HG03342 (cell line): ENCODE measurements at regions not wholly inside any gene's neighbourhood (a gene's known extent, or its start where the extent isn't known, plus 50 kb on each side); places are given as distances from the start of the nearest gene placed in this dataset.

Experiments
- ATAC-seq: cut with Tn5 transposase; IDR thresholded peaks from one replicate; pipeline ENCODE4 v1.9.1; 2021; ENCODE audit warnings: mild to moderate bottlenecking, moderate library complexity; ENCODE audit not compliant: unreplicated experiment

DNA sequence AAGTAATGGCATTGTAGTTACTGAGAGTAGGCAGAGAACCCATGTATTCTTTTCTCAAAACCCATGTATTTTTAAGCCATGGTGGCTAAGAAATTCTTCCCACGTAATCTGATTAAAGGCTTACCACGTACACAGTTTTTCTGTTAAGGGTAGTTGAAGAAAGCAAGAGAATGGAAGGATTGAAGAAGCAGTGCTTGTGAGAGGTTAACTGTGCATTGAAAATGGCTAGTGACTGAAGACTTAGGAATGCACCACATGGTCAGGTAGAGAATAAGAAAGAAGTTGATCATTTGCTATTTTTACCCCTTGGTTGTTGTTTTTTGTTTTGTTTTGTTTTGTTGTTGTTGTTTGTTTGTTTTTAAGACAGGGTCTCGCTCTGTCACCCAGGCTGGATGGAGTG lies 178.9 kb upstream of the SNX7 start:
- no peak for ATAC-seq

DNA sequence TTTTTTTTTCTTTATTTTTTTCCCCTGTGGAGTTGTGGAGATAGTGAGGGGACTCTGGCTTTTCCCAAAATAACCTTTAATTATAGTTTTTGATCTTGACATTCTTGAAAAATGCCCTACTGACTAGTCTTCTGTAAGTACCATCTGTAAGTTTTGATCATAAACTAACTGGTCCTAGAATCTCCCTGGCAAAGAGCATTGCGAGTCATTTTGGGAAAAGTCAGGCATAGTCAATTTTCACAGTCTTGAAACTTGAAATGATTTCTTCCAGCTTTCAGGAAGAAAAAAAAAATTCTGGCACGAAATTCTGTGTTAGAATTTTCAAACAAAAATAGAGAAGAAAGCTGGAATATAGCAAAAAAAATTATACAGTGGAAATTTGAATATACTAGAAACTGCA lies 181.2 kb upstream of the SNX7 start:
- ATAC-seq = no peak

DNA sequence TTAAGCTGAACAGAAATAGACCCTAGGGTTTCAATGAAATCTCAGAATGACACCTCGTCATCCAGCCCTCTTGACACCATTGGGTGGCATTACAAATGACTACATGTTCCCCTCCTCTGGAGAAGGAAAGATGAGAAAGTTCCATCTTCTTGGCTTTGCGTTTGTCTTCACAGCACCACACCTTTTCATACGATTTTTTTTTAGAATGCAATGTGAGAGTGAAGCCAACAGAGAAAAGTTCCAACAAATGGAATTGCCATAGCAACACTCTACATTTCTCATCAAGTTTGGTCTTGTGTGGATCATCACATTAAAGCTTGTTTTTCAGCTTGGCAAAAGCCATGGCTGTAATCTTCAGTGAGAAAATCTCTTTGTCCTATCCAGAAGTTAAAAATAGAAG lies 183.4 kb upstream of the SNX7 start:
- ATAC-seq = no peak

DNA sequence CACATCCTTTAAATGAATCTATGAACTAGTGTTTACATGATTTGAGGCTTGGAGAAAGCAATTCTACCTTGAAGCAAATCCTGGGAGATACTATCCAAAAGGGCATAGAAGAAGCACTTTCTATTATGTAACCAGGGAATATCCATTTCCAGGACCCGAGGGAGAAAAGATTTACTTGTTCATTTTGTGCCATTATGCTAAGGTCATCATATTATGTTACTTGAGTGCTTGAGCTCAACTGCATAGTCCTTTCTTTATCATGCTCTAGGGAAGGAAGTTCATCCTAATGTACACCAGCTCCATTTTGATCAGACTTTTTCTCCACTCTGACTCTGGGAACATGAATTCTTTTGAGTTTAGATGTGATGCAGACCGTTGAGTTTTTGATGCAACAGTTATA lies 188.6 kb upstream of the SNX7 start:
- ATAC-seq = no peak

DNA sequence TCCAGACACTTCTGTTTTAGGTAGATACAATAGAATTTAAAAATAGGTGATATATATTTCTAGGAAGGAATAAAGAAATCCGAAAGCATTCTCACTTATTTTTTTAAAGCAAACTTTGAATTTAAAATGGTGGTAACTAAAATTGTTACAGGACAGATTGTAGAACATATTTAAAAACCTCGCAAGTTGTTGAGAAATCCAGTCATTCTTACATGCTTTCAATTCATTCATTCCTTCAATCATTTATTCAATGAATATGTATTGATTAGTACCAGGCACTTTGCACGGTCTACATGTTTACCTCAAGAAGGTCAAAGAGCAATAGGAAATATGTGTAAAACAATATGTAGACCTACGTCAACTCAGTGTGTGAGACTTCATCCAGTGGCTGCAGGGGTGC lies 189.9 kb upstream of the SNX7 start:
- ATAC-seq = no peak

DNA sequence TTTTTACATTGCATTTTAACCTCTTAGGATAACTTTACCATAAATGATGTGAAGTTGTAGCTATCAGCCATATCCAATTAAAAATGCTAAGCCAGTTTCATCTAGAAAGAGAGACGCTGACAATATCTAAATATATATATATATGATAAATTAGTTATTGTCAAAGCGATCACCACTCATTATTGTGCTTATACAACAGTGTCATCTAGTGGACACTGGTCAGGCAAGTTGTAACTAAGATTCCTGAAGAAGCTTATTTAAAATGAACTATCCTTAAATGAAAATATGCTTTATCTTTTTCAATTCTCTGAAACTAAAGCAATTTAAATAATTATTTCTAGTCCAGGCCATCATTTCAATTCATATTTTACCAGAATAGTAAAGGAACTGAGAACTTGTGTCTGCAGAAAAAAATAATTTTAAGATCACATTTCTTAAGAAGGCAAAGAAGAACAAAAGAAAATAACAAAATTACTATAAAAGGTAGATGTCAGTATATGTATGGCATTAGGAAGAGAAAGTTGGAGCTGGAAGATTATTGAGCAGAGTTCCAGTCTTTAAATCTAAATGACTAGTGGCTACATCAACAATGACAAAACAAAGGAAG lies 193.3 kb upstream of the SNX7 start:
- ATAC-seq = no peak

DNA sequence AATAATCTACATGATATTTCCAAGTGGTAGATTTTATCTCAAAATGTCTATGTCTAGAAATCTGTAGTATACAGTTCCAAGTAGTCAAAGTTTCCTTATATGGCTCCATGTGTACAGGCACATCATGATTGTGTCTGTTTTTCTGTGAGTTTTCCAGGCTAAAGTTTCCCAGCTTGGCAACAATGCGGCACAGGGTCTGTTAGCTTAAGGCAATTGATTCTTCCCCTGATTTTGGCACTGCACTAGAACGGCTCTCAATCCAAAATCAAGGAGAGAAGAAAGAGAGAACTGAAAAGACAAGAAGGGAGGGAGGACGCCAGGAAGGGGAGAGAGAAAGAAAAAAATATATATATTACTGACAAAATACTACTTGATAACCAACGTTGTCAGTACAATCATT lies 193.9 kb upstream of the SNX7 start:
- ATAC-seq = no peak

DNA sequence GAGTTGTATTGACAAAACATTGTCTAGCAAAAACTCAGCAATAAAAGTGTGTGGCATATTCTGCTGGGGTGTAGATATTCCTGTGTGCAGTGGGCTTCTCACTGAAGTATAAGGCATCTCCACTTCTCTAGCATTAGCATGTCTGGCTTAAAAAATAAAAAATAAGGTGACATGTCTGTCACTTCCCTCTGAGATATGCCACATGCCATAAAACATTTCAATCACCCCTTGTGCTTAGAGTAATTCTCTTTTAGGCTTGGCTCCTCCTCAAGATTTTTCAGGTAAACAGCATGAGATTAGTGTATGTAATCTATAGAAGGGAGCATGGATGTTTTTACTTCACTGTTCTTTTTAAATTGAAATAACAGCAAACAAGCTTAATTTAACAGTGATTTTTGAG lies 194.4 kb upstream of the SNX7 start:
- no peak for ATAC-seq

DNA sequence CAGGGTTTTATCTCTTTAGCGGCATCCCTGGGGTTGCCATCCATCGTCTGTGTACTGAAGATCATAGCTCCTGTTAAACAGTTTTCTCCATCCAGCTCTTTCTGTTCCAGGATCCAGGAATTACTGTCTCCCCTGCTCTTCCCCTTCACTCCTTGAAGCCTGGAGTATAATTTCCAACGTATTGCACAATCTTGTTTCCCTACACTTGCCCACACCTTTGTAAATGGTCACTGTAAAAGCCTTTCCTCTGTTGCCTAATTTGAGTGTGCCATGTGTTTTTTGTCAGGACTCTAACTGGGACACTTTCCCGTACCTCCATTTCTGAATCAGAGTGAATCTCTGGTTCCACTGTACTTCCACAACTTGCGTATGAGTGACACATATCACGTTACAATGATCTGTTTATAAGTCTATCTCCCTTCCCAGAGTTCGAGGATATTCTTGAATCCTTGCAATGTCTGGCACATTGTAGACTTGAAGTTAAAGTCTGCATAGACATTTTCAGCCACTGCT lies 199.6 kb upstream of the SNX7 start:
- ATAC-seq = no peak

DNA sequence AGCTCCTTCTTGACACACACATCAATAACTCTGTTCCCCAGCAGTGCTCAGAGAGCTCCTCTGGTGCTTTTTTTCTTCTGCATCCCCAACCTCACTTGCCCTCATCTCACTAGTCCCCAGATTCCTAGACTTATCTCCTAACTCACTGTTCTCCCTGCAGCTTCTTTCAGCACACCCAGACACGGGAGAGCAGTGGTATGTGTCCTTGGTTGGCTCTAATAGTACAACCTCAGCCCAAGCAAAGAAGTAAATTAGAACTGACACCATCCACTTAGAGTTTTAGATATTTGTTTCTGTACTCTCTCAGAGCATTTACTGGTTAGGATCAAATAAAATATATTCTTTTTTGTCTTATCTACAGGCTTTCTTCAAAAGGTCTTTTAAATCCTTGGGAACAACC lies 201.4 kb upstream of the SNX7 start:
- ATAC-seq = no peak

DNA sequence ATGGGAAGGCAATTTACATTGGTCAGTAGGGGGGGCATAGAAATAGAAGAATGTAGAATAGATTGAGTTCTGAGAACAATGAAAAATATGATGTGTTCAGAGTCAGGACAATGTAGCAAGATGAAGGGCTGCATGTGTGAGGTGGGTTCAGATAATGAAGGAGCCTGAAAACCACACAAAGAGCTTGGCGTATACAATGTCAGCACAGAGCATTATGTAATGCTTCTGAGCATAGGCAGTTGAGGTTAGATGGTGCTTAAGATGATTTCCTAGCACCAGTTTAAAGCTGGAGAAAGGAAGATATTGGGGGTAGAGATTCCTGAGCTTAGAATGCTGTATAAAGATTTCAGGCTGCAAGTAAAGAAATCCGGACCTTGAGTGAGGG lies 202.0 kb upstream of the SNX7 start:
- no peak for ATAC-seq

DNA sequence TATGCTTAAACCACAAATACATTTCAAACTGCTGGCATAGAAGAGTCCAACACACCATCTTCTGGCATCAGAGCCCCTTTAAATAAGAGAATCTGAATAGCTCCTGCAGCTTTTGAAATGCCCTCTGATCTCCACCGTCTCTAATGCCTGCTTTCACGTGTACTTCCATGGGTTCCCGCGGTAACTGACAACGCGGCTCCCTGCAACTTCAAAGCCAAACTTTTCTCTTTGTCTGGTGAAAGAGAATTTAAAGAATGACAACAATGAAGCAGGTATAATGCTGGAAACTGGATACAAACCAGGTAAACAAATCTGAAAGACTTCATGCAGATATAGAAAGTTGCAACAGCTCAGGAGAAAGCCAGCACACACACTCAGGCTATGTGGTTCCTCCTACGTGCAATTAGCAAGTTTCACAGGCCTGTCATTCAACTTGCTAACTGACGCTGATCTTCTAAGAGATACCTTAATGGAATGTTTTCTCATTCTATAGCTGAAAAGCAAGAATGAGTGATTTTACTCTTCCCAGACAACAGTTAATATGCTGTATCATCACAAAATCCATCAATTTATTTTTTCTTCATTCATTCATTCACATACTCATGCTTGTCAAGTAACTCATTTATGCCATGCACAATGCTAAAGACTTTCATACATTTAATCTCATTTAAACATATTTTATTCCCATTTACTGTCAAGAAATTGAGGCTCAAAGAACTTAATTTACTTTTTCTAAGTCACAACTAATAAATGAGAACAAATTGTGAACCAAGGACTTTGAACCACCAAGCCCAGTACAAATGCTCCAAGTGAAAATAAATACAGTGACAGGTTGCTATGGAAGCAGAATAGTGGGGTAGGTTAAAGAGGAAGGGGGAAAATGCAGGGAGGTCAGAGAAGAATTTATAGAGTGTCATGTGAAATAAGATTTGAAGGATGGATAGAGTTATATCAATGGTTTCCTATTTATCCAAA lies 202.7 kb upstream of the SNX7 start:
- no peak for ATAC-seq

DNA sequence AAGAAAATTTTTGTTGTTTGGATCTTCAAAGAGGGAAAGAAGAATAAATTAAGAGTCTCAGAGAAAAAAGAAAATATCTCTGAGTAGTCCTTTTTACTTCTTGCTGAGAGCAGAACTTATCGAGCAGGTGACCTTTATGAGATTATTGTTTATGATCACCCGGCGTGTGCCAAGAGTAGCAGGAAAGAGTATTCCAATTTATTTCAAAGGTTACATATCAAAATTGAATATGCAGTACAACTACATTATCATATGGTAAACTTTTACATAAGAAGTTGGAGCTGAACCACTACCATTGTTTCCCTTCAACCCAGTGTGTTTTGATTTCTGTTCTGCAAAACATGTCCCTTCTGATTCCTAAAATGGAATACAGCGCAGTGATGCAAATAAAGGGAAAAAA lies 204.3 kb upstream of the SNX7 start:
- ATAC-seq = no peak

DNA sequence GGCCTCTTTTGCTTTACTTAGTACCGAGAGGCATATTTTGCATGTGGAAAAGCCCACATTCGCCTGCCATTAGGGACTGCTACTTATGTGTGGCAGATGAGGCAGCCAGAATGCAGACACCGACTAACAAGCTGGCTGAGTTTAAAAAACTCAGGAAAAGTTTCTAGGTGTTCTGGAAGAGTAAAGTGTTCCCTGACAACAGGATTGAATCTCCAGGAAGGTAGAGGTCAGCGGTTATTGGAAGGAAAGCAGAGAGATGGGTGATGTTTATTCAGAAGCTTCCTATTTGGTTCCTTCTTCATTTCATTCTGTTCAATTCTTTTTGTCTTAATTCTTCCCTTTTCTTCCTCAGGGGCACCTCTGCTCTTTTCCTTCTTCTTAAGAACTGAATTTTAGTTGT lies 206.9 kb upstream of the SNX7 start:
- ATAC-seq = no peak

DNA sequence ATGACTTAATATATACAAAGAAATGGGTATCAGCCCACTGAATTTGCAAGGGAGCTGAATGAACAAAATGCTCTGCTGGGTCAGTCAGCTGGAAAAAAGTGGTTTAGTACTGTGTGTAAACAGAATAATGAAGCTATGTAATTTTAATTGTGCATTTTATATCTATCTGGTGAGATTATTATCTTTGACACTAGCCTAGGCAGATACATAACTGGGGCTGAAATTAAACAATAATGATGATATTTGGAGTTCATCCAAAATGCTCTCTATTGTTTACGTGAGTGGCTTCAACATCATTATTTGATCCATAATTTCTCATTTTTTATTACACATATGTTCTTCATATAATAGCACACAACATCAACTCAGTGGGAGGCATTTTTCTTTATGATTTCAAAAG lies 208.5 kb upstream of the SNX7 start:
- ATAC-seq = no peak

DNA sequence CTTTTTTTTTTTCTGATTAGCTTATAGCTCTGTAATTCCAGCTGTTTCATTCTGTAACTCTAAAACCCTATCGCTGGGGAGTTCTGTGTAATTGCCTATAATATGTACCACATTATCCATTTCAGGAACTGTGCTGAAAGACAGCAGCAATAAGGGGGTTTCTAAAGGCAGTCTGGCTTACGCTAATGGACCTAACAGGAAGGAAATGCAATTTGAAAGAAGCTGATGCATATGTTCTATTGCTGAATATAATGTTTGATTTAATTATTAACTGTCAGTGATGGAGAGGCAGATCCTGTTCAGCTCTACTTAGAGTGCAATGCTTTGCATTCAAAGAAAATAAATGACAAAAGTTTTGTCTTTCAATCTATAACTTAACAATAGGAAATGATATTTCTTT lies 209.4 kb upstream of the SNX7 start:
- no peak for ATAC-seq

DNA sequence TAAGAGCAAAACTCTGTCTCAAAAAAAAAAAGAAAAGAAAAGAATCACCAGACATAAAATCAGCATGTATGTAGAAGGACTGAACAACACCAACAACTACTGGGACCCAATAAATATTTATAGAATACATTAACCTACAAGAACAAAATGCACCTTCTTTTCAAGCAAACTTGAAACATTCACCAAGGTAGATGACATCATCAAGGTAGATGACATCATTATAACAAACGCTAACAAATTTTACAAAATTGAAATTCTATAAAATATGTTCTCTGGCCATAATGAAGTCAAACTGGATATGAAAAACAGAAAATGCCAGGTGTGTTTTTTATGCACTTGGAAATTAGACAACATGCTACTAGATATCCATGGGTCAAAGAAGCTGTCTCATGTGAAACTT lies 220.2 kb upstream of the SNX7 start:
- ATAC-seq = no peak

DNA sequence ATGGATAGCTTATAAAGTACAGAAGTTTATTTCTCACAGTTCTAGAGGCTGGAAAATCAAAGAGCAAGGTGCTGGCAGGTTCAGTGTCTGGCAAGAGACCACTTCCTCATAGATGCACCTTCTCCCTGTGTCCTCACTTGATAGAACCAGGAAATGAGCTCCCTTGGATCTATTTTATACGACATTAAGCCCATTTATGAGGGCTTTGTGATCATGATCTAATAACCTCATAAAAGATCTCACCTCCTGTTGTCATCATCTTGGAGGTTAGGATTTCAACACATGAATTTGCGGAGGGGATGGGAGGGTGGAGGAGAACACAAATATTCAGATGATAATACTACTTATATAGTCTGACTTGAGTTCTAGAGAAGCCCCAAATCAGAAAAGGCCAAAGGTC lies 222.1 kb upstream of the SNX7 start:
- ATAC-seq = no peak

DNA sequence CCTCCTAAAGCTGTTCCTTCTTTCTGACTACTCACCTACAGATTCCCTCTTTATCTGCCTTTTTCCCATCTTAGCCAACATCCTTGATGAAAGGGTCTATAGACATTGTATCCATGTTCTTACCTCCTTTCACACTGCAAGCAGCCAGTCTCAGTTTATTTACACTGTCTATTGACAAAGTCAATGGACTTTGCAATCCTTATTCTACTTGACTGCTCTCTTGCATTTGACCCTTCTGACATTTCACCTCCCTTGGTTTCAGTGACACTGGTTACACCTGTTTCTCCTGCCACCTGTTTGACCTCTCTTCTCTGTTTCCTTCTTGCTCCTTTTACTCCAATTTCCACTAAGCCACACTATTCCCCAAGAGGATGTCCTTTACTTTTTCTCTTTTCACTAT lies 224.0 kb upstream of the SNX7 start:
- no peak for ATAC-seq

DNA sequence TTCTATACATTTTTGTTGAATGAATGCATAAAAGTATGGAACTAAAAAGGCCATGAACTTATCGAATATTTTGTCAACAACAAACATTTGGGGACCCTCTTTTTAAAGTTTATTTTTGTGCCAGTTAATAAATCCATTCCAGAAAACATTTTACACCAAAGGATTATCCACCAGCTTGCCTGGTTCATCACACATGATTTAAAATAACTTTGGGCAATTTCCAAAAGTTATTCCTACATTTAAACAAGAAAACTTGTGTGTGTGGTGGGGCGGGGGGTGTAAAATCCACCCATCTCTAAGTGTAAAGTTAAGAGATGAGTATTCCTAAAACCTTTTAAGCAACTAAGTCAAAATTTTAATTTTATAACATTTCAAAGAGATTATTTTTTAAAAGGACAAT lies 224.5 kb upstream of the SNX7 start:
- no peak for ATAC-seq

DNA sequence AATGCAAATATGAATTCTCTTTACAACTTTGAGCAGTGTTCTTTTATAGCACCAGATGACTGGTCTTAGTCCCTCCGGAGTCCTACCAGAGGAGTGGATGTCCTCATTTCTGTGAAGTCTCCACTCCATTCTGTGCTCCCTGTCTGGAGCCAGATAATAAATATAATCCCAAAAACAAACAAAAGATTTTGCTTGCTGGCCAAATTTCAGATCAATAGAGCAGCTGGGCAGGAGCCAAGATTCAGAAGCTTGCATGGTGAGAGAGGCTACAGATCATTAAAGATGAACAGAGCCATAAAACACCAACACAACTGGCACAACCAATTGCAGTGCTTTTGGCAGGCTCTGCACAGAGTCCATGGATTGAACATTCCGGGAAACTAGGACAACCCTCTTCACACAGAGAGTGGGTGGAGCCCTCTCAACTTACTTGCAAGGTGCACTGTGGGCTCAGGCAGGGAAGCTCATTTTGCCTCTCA lies 231.5 kb upstream of the SNX7 start:
- no peak for ATAC-seq

DNA sequence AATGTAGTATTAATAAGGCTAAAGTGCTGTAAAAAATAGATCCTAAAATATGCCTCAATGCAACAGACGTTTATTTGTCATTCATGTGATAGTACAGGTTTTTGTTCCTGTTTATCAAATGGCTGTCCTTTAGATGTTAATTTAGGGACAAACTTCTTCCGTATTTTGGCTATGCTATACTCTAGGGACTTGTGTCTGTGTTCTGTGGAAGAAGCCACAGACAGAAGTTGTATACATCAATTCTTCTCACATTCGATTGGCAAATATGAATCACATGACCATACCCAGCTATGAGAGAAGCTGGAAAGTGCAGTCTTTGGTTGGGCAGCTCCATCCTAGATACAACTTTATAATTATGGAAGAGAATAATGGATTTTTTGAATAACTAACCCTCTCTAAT lies 232.7 kb upstream of the SNX7 start:
- ATAC-seq = no peak
